ENCODE measurements at regions not wholly inside any gene's neighbourhood (a gene's known extent, or its start where the extent isn't known, plus 50 kb on each side); places are given as distances from the start of the nearest gene placed in this dataset.

GRCh38 chr9:119839888-119840287 lies 470.7 kb upstream of the BRINP1 start:
- ATAC-seq (no peak), DNase-seq (no peak)
- Histone ChIP-seq H3K9me3 (no peaks in the 10 kb centered on the region), H3K27ac (no peak overlapping the region), H3K36me3 (replicated peaks in 1 of 2; ENCODE audit: insufficient read depth in 1 of 2, low read depth in 2 of 2) (no peaks in the 10 kb centered on the region), H3K4me3 (no peak overlapping the region), H3K27me3 (no peaks in the 10 kb centered on the region), H3K4me1 (no peaks in the 10 kb centered on the region)
- WGBS, 2 donors: 35 to 53% methylated on average over 9 of the region's 9 CpGs
- no peak for TF ChIP-seq CTCF (IDR thresholded peaks at IDR 0.05)
- no peak for TF ChIP-seq POLR2A (IDR thresholded peaks at IDR 0.05)
- intact Hi-C loops (cut with DNase I): no loop called here

GRCh38 chr9:119838210-119838609 lies 469.0 kb upstream of the BRINP1 start:
- H3K36me3 ChIP-seq (replicated peaks in 1 of 2; ENCODE audit: insufficient read depth in 1 of 2, low read depth in 2 of 2): no peaks in the 10 kb centered on the region
- TF ChIP-seq CTCF (IDR thresholded peaks at IDR 0.05): no peak
- TF ChIP-seq POLR2A (IDR thresholded peaks at IDR 0.05): no peak
- H3K9me3 ChIP-seq: no peaks in the 10 kb centered on the region
- H3K4me3 ChIP-seq: no peak overlapping the region
- no peaks in the 10 kb centered on the region for H3K4me1 ChIP-seq
- intact Hi-C loops (cut with DNase I): no loop called here
- WGBS, 2 donors: 81 to 82% methylated on average over 5 of the region's 5 CpGs
- DNase-seq: no peak
- H3K27me3 ChIP-seq: no peaks in the 10 kb centered on the region
- no peak overlapping the region for H3K27ac ChIP-seq
- ATAC-seq: no peak

- intact Hi-C loops (cut with DNase I): no loop called here
- H3K4me1 ChIP-seq: no peaks in the 10 kb centered on the region
- no peak overlapping the region for H3K4me3 ChIP-seq
- no peak for DNase-seq
- no peak overlapping the region for H3K27ac ChIP-seq
- ATAC-seq: no peak
- TF ChIP-seq POLR2A (IDR thresholded peaks at IDR 0.05): no peak
- TF ChIP-seq CTCF (IDR thresholded peaks at IDR 0.05): no peak
- no peaks in the 10 kb centered on the region for H3K36me3 ChIP-seq (replicated peaks in 1 of 2; ENCODE audit: insufficient read depth in 1 of 2, low read depth in 2 of 2)
- no peaks in the 10 kb centered on the region for H3K9me3 ChIP-seq
- WGBS, 2 donors: 23 to 43% methylated on average over 3 of the region's 3 CpGs
- H3K27me3 ChIP-seq: no peaks in the 10 kb centered on the region
These were observed 466.8 kb upstream of the BRINP1 start for GRCh38 chr9:119836036-119836435.

GRCh38 chr9:119834064-119834620 lies 464.9 kb upstream of the BRINP1 start:
- TF ChIP-seq CTCF (IDR thresholded peaks at IDR 0.05) (no peak), POLR2A (IDR thresholded peaks at IDR 0.05) (no peak)
- Histone ChIP-seq H3K27ac (no peak overlapping the region), H3K9me3 (no peaks in the 10 kb centered on the region), H3K4me3 (no peak overlapping the region), H3K36me3 (replicated peaks in 1 of 2; ENCODE audit: insufficient read depth in 1 of 2, low read depth in 2 of 2) (no peaks in the 10 kb centered on the region), H3K4me1 (no peaks in the 10 kb centered on the region), H3K27me3 (no peaks in the 10 kb centered on the region)
- no peak for ATAC-seq
- intact Hi-C loops (cut with DNase I): no loop called here
- WGBS, 2 donors: 60 to 70% methylated on average over 6 of the region's 6 CpGs
- no peak for DNase-seq

GRCh38 chr9:119831309-119831708 lies 462.1 kb upstream of the BRINP1 start:
- intact Hi-C loops (cut with DNase I): no loop called here
- no peaks in the 10 kb centered on the region for H3K27me3 ChIP-seq
- no peaks in the 10 kb centered on the region for H3K36me3 ChIP-seq (replicated peaks in 1 of 2; ENCODE audit: insufficient read depth in 1 of 2, low read depth in 2 of 2)
- H3K9me3 ChIP-seq: no peaks in the 10 kb centered on the region
- 74 to 82% methylated on average over 2 of the region's 2 CpGs for WGBS, 2 donors
- ATAC-seq (no peak), DNase-seq (no peak)
- H3K4me3 ChIP-seq: no peak overlapping the region
- H3K4me1 ChIP-seq: no peaks in the 10 kb centered on the region
- TF ChIP-seq POLR2A (IDR thresholded peaks at IDR 0.05) (no peak), CTCF (IDR thresholded peaks at IDR 0.05) (no peak)
- H3K27ac ChIP-seq: no peak overlapping the region
